GM19452 (cell line): ENCODE measurements at regions not wholly inside any gene's neighbourhood (a gene's known extent, or its start where the extent isn't known, plus 50 kb on each side); places are given as distances from the start of the nearest gene placed in this dataset.

Experiments used
- ATAC-seq: cut with Tn5 transposase; IDR thresholded peaks from one replicate; pipeline ENCODE4 v1.9.1; 2021; ENCODE audit not compliant: unreplicated experiment

- ATAC-seq, result no peak
Observed at GRCh38 chr11:116272181-116272789, 500.5 kb downstream of the BUD13 start.

GRCh38 chr11:116271479-116271878, 501.3 kb downstream of the BUD13 start:
- no peak for ATAC-seq

GRCh38 chr11:116267146-116267545, 505.6 kb downstream of the BUD13 start:
- no peak for ATAC-seq

- no peak for ATAC-seq
Observed at GRCh38 chr11:116263770-116264169, 509.0 kb downstream of the BUD13 start.

GRCh38 chr11:116263019-116263418, 509.8 kb downstream of the BUD13 start:
- no peak for ATAC-seq

- ATAC-seq, result no peak
Observed at GRCh38 chr11:116262370-116262769, 510.4 kb downstream of the BUD13 start.

- ATAC-seq, result no peak
Observed at GRCh38 chr11:116261606-116262005, 511.2 kb downstream of the BUD13 start.

GRCh38 chr11:116258821-116259220, 514.0 kb downstream of the BUD13 start:
- ATAC-seq, result no peak

- no peak for ATAC-seq
Observed at GRCh38 chr11:116257883-116258282, 514.9 kb downstream of the BUD13 start.

GRCh38 chr11:116257092-116257491, 515.7 kb downstream of the BUD13 start:
- no peak for ATAC-seq

- no peak for ATAC-seq
Observed at GRCh38 chr11:116256215-116256614, 516.6 kb downstream of the BUD13 start.

GRCh38 chr11:116255321-116255953, 517.4 kb downstream of the BUD13 start:
- ATAC-seq, result no peak

- no peak for ATAC-seq
Observed at GRCh38 chr11:116250155-116250554, 522.6 kb downstream of the BUD13 start.

- ATAC-seq, result no peak
Observed at GRCh38 chr11:116249561-116249960, 523.2 kb downstream of the BUD13 start.

GRCh38 chr11:116244889-116245288, 527.9 kb downstream of the BUD13 start:
- no peak for ATAC-seq

- no peak for ATAC-seq
Observed at GRCh38 chr11:116244439-116244838, 528.3 kb downstream of the BUD13 start.

GRCh38 chr11:116243991-116244390, 528.8 kb downstream of the BUD13 start:
- ATAC-seq, result no peak

- ATAC-seq, result no peak
Observed at GRCh38 chr11:116242006-116242405, 530.8 kb downstream of the BUD13 start.

- ATAC-seq, result no peak
Observed at GRCh38 chr11:116240710-116241109, 532.1 kb downstream of the BUD13 start.

GRCh38 chr11:116239247-116239646, 533.5 kb downstream of the BUD13 start:
- ATAC-seq, result no peak

GRCh38 chr11:116234989-116235568, 537.7 kb downstream of the BUD13 start:
- no peak for ATAC-seq

- ATAC-seq, result no peak
Observed at GRCh38 chr11:116233561-116233960, 539.2 kb downstream of the BUD13 start.
